Uterus (tissue), 2 donors: ENCODE measurements at regions not wholly inside any gene's neighbourhood (a gene's known extent, or its start where the extent isn't known, plus 50 kb on each side); places are given as distances from the start of the nearest gene placed in this dataset.
"Not testable (repeated sequence)": the region's sequence is repeated elsewhere in the genome, so short reads cannot be mapped to it uniquely, and the experiment has no call there.

Experiments
- POLR2A ChIP-seq, 2 donors: fragments of 450-650 bp; IDR thresholded peaks; one replicate each; pipeline ENCODE4 v1.6.1; 2016; ENCODE audit warnings: antibody characterized with exemption in 2 of 2, mild to moderate bottlenecking in 1 of 2, moderate library complexity in 1 of 2
- TF ChIP-seq, protein P1 (sequence below), 4 experiments: fragments of 200-600 bp in 2 of 4; fragments of 450-650 bp in 2 of 4; sonication (generic) in 2 of 4; IDR thresholded peaks; one replicate each; pipeline ENCODE4 v1.5.1; 2016 to 2019; ENCODE audit warnings: antibody characterized with exemption in 4 of 4, mild to moderate bottlenecking in 2 of 4, moderate library complexity in 1 of 4

DNA sequence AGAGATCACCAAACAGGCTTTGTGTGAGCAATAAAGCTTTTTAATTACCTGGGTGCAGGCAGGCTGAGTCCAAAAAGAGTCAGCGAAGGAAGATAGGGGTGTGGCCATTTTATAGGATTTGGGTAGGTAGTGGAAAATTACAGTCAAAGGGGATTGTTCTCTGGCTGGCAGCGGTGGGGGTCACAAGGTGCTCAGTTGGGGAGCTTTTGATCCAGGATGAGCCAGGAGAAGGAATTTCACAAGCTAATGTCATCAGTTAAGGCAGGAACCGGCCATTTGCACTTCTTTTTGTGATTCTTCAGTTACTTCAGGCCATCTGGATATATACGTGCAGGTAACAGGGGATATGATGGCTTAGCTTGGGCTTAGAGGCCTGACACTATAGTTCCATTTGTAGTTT, 177.5 kb upstream of the KCNJ3 start:
- TF ChIP-seq, protein P1, sequence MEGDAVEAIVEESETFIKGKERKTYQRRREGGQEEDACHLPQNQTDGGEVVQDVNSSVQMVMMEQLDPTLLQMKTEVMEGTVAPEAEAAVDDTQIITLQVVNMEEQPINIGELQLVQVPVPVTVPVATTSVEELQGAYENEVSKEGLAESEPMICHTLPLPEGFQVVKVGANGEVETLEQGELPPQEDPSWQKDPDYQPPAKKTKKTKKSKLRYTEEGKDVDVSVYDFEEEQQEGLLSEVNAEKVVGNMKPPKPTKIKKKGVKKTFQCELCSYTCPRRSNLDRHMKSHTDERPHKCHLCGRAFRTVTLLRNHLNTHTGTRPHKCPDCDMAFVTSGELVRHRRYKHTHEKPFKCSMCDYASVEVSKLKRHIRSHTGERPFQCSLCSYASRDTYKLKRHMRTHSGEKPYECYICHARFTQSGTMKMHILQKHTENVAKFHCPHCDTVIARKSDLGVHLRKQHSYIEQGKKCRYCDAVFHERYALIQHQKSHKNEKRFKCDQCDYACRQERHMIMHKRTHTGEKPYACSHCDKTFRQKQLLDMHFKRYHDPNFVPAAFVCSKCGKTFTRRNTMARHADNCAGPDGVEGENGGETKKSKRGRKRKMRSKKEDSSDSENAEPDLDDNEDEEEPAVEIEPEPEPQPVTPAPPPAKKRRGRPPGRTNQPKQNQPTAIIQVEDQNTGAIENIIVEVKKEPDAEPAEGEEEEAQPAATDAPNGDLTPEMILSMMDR (IDR thresholded peaks at IDR 0.05) = not testable (repeated sequence)
- TF ChIP-seq POLR2A (IDR thresholded peaks at IDR 0.05) = not testable (repeated sequence)
